IPS-15b (cell line): ENCODE measurements at regions not wholly inside any gene's neighbourhood (a gene's known extent, or its start where the extent isn't known, plus 50 kb on each side); places are given as distances from the start of the nearest gene placed in this dataset.

ENCODE experiments used
- H3K27me3 ChIP-seq: one replicate; pipeline ENCODE4 v1.6.1; 2013; ENCODE audit warnings: low read length; ENCODE audit not compliant: control insufficient read depth, insufficient read depth
- H3K36me3 ChIP-seq: one replicate; pipeline ENCODE4 v1.6.1; 2013; ENCODE audit warnings: low read length; ENCODE audit not compliant: control insufficient read depth, insufficient read depth
- H3K4me1 ChIP-seq: one replicate; pipeline ENCODE4 v1.6.1; 2013; ENCODE audit warnings: mild to moderate bottlenecking, low read length; ENCODE audit not compliant: control insufficient read depth, insufficient read depth
- H3K4me3 ChIP-seq: one replicate; pipeline ENCODE4 v1.5.1; 2013; ENCODE audit warnings: low read depth, low read length
- H3K9ac ChIP-seq: one replicate; pipeline ENCODE4 v1.6.1; 2013; ENCODE audit warnings: low read depth, mild to moderate bottlenecking, low read length
- H3K9me3 ChIP-seq: one replicate; pipeline ENCODE4 v1.6.1; 2013; ENCODE audit warnings: mild to moderate bottlenecking, low read length; ENCODE audit not compliant: control insufficient read depth, insufficient read depth

DNA sequence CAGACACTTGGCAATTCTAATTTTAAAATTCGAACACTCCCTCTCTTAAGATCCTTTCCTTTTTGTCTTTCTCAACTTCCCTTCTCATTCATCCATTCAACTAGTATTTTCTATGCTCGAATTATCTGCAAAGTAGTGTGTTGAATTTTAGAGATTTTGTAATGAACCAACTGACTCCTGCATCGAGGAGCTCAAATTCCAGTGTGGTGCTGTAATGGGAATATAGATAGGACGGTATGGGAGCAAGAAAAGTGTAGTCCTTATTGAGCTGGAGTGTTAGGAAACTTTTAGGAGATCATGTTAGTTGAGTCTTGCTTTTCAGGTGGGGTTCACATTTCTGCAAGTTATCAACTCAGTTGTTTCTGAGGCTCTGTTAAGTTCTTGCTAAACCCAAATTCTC lies 897.5 kb downstream of the TTLL7 start:
- H3K9me3 ChIP-seq, result no peaks in the 10 kb centered on the region
- no peaks in the 10 kb centered on the region for H3K27me3 ChIP-seq
- H3K4me1 ChIP-seq, result peaks cover 5% of the 10 kb centered on the region
- H3K4me3 ChIP-seq, result no peak overlapping the region
- H3K36me3 ChIP-seq, result no peaks in the 10 kb centered on the region
- H3K9ac ChIP-seq, result no peak overlapping the region

- H3K36me3 ChIP-seq, result no peaks in the 10 kb centered on the region
- H3K4me3 ChIP-seq, result no peak overlapping the region
- H3K27me3 ChIP-seq, result no peaks in the 10 kb centered on the region
Observed at GRCh38 chr1:83100133-83100532, 898.8 kb downstream of the TTLL7 start.

DNA sequence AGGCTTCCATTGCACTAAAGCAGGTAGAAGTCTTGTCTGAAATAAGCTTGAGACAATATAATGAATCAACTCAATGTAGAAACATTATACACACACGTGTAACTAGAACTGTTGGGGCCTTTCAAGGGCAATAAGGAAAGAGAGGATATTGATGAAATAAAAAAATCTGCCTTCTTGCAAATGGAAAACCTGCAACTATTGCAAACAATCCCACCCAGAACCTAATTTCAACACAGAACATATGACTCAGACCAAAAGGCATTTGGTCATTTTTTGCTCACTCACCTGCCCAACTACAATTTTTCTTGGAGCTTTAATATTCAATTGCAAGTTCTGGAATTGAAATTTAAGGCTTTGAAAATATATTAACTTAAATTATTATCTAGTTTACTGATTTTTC lies 900.1 kb downstream of the TTLL7 start:
- H3K4me3 ChIP-seq, result no peak overlapping the region
- no peaks in the 10 kb centered on the region for H3K27me3 ChIP-seq
- H3K9ac ChIP-seq, result no peak overlapping the region
- no peaks in the 10 kb centered on the region for H3K9me3 ChIP-seq
- H3K36me3 ChIP-seq, result no peaks in the 10 kb centered on the region
- H3K4me1 ChIP-seq, result peaks cover 5% of the 10 kb centered on the region

More at GRCh38 chr1:83100133-83100532, 898.8 kb downstream of the TTLL7 start:
- Histone ChIP-seq H3K4me1 (peaks cover 5% of the 10 kb centered on the region), H3K9ac (no peak overlapping the region), H3K9me3 (no peaks in the 10 kb centered on the region)

- H3K4me1 ChIP-seq, result peaks cover 1% of the 10 kb centered on the region
- no peaks in the 10 kb centered on the region for H3K9me3 ChIP-seq
- H3K27me3 ChIP-seq, result no peaks in the 10 kb centered on the region
- no peaks in the 10 kb centered on the region for H3K36me3 ChIP-seq
- no peak overlapping the region for H3K4me3 ChIP-seq
- H3K9ac ChIP-seq, result no peak overlapping the region
Observed at GRCh38 chr1:83098131-83098530, 900.8 kb downstream of the TTLL7 start.

- Histone ChIP-seq H3K36me3 (no peaks in the 10 kb centered on the region), H3K4me3 (no peak overlapping the region), H3K4me1 (no peaks in the 10 kb centered on the region), H3K9ac (no peak overlapping the region), H3K9me3 (no peaks in the 10 kb centered on the region), H3K27me3 (no peaks in the 10 kb centered on the region)
Observed at GRCh38 chr1:83097715-83098114, 901.2 kb downstream of the TTLL7 start.

- Histone ChIP-seq H3K9ac (no peak overlapping the region), H3K27me3 (no peaks in the 10 kb centered on the region), H3K36me3 (no peaks in the 10 kb centered on the region), H3K4me3 (no peak overlapping the region), H3K9me3 (no peaks in the 10 kb centered on the region), H3K4me1 (no peaks in the 10 kb centered on the region)
Observed at GRCh38 chr1:83095570-83095969, 903.4 kb downstream of the TTLL7 start.

- H3K27me3 ChIP-seq, result no peaks in the 10 kb centered on the region
- no peak overlapping the region for H3K4me3 ChIP-seq
- H3K4me1 ChIP-seq, result peaks cover 6% of the 10 kb centered on the region
- no peak overlapping the region for H3K9ac ChIP-seq
- no peaks in the 10 kb centered on the region for H3K36me3 ChIP-seq
- H3K9me3 ChIP-seq, result no peaks in the 10 kb centered on the region
Observed at GRCh38 chr1:83090195-83090594, 908.7 kb downstream of the TTLL7 start.

DNA sequence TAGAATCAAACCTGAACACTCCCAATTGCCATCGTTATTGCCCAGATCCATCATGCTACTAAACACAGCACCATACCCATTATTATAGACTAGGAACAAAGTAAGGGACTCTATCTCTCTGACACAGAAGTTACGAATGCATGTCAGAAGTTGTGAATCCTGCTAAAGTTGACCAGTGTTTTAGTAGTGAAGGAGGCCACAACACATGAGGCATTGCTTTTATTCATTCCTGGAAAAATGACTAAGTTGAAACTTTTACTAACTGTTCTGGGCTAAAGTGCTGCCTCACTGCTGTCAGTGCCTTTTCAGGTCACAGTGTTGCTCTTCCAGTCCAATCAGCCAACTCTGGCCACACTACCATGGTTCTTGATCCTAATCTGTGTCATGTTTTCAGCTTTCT lies 911.1 kb downstream of the TTLL7 start:
- Histone ChIP-seq H3K4me3 (no peak overlapping the region), H3K36me3 (no peaks in the 10 kb centered on the region), H3K4me1 (peaks cover 6% of the 10 kb centered on the region), H3K9me3 (no peaks in the 10 kb centered on the region), H3K27me3 (no peaks in the 10 kb centered on the region), H3K9ac (no peak overlapping the region)

DNA sequence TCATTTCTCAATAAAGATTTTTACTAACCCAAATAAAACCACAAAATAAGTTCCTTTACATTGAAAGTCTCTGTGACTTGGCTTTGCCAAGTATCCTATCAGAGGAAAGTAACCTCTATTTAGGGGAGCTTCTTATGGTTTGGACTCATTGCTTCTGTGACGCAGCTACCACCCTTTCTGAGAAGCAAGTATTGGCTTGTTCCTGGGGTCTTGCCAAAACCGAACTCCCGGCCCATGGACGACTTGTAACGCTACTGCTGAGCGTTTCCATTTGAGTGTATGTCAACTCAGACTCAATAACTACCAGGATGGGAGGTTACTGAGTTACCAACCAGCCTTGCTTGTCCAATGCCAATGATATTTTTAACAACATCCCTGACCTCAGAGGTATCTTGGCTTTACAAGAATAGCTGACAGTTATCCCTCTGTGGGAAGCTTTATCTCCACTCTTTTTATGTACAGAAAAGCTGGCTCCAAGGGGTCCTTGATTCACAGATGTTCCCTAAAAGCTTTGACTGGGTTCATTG lies 911.9 kb downstream of the TTLL7 start:
- Histone ChIP-seq H3K27me3 (no peaks in the 10 kb centered on the region), H3K4me3 (no peak overlapping the region), H3K9me3 (no peaks in the 10 kb centered on the region), H3K9ac (no peak overlapping the region), H3K36me3 (no peaks in the 10 kb centered on the region), H3K4me1 (peaks cover 6% of the 10 kb centered on the region)

GRCh38 chr1:83086346-83086745 lies 912.6 kb downstream of the TTLL7 start:
- H3K4me3 ChIP-seq, result no peak overlapping the region
- no peak overlapping the region for H3K9ac ChIP-seq
- no peaks in the 10 kb centered on the region for H3K27me3 ChIP-seq
- peaks cover 6% of the 10 kb centered on the region for H3K4me1 ChIP-seq
- H3K36me3 ChIP-seq, result no peaks in the 10 kb centered on the region
- no peaks in the 10 kb centered on the region for H3K9me3 ChIP-seq

DNA sequence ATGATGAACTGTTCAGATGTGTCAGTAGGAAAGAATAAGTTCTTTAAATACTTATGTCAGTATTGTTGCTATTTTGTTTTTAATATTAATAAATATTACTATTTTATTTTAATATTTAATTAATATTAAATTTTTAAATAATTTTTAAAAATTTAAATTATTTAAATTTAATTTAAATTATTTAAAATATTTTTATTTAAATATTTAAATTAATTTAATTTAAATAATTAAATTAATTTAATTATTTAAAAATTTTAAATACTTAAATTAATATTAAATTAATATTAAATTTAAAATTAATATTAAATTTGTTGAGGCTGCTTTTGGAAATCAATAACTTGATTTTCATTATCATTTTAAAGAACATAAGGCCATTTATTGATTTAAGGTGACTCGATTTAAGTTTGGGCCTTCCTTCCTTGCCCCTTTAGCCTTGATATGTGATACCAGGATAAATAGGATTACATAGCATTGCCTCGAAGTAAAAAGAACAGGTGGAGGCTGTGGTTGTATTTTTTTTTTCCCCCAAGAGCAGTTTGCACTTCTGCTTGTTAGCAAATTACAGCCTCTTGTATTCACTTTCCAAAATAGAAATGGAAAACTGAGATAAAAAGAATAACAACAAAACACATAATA lies 915.2 kb downstream of the TTLL7 start:
- Histone ChIP-seq H3K27me3 (no peaks in the 10 kb centered on the region), H3K4me1 (no peaks in the 10 kb centered on the region), H3K36me3 (no peaks in the 10 kb centered on the region), H3K9me3 (no peaks in the 10 kb centered on the region), H3K9ac (no peak overlapping the region), H3K4me3 (no peak overlapping the region)

GRCh38 chr1:83077411-83077810 lies 921.5 kb downstream of the TTLL7 start:
- Histone ChIP-seq H3K4me1 (no peaks in the 10 kb centered on the region), H3K4me3 (no peak overlapping the region), H3K36me3 (no peaks in the 10 kb centered on the region), H3K27me3 (no peaks in the 10 kb centered on the region), H3K9ac (no peak overlapping the region), H3K9me3 (no peaks in the 10 kb centered on the region)
